ENCODE measurements at regions not wholly inside any gene's neighbourhood (a gene's known extent, or its start where the extent isn't known, plus 50 kb on each side); places are given as distances from the start of the nearest gene placed in this dataset.
A peak's percentile ranks its signal among the peaks of the same experiment; 100 is the strongest.

DNA sequence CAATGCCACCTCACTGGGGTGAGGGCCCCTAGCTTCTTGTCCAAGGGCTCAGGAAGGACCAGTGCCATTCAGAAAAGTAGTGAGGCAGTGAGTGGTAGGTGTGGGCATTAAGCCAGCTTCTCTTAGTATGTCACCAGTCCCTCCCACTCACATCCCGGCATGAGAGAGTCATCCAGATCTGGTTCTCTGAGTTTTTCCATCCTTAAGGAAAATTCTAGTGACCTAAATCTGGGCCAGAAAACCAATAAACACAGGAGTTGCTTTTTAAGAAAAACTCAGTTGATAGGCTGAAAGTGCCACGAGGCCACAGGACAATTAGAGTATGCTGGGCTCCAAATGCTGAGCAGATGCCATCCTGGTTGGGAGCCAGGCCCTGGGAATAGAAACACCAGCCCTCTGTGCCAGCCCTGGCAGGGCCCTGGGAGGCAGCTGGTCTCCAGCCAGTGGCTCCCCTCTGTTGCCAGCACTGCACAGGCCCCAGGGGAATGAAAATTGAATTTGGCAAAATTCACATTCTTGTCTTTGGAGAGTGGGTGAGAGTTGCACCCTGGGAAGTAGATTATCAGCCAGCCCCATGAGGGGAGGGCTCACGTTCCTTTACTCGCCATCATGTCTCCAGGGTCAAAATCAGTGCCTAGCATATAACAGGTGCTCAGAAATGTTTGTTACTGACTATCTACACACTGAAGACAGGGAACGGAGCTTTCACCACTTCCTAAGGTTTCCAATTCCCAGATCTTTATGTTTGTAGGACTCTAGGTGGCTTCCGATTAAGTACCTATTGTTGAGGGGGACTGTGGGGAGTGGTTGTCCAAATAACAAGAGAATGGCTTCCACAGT is 52.8 kb downstream of the FAM43A start:
- DNase-seq (ENCODE audit: low spot score) = peak; percentile 87
- intact Hi-C loops (cut with DNase I) = loop anchor here (2.0 kb wide), 1 partner anchor 50 kb away; no protein-coding TSS in a partner anchor

DNA sequence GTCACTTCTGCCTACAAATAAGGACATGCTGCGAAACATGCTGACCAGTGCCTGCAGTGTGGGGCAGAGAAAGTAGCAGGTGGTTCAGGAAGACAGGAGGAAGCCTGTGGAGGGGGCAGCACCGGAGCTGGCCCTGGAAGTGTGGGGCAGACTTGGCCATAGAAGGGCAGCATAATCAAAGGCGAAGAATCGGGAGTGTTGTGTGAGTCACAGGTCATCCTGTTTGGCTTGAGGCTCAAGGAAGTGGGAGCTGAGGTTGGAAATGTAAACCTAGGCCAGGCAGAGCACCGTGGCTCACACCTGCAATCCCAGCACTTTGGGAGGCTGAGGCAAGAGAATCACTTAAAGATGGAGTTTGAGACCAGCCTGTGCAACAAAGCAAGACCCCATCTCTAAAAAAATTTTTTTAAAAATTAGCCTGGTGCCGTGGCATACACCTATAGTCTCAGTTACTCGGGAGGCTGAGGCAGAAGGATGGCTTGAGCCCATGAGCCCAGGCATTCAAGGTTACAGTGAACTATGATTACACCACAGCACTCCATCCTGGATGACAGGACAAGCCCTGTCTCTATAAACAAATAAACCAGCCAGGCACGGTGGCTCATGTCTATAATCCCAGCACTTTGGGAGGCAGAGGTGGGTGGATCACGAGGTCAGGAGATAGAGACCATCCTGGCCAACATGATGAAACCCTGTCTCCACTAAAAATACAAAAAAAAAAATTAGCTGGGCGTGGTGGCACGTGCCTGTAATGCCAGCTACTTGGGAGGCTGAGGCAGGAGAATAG is 54.0 kb downstream of the FAM43A start:
- DNase-seq (ENCODE audit: low spot score) = no peak
- intact Hi-C loops (cut with DNase I) = loop anchor here (2.0 to 10.0 kb wide), 2 partner anchors 51 to 405 kb away; no protein-coding TSS in a partner anchor

DNA sequence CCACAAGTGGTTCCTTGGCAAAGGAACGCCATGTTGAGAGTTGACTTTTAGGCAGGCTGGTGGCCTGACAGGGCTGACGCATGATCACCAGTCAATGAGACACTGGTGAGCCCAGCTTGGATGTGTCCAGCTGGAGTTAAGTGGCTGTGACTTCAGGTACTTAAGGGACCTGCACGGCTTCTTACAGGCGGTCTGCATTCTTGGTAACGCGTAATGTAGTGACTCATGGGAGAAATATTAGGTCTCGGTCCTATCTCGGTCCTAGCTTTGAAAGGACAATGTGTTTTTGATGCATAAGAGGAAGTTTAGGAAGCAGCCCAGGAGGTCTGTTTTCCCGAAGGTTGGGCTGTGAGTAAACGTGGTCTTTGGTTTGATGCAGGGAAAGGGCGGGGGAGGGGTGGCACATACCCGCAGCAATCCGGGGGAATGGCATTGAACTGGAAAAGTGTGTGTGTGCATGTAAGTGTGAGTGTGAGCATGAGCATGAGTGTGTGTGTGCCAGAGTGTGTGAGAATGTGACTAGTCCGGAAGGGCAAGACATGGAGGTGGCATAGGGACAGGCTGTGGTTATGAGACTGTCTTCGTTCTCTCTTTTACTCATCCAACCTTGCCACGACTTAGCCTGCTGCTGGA is 55.3 kb downstream of the FAM43A start:
- intact Hi-C loops (cut with DNase I) = loop anchor here (10.0 kb wide), 1 partner anchor 406 kb away; no protein-coding TSS in a partner anchor
- no peak for DNase-seq (ENCODE audit: low spot score)

DNA sequence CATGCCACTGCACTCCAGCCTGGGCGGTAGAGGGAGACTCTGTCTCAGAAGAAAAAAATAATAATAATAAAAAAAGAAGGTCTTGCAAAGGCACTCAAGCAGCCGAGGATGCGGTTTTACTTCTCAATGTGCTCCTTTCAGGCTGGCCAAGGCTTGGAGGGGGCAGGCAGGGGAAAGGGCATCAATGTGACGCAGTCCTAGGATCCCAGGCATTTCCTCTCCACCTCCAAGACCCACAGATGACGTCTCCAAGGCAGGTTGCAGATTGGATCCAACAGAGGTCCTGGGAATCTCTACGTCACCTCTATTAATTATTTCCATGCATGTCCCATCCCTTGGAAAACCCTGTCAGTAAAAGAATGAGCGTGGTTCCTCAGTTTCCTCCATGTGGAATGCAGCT is 56.2 kb downstream of the FAM43A start:
- intact Hi-C loops (cut with DNase I) = loop anchor here (10.0 kb wide), 1 partner anchor 407 kb away; no protein-coding TSS in a partner anchor
- no peak for DNase-seq (ENCODE audit: low spot score)

DNA sequence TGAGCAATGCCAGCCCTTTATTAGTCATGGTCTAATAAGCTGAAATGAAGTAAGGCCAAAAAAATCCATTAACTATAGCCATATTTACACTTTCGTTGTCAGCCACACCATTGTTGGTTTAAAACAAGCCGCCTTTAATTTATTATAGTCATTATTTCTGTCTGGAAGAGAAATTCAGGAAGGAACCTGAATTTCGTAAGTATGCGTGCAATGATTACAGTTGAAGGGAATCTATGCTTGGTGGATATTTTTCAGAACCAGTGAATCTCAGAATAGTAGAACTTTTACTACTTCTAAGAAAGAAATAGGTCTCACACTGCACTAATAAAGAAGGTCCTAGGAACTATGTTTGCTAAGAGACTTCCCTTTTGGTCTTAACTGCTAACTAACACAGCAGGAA is 59.1 kb downstream of the FAM43A start:
- intact Hi-C loops (cut with DNase I) = loop anchor here (10.0 kb wide), 1 partner anchor 410 kb away; no protein-coding TSS in a partner anchor
- no peak for DNase-seq (ENCODE audit: low spot score)

DNA sequence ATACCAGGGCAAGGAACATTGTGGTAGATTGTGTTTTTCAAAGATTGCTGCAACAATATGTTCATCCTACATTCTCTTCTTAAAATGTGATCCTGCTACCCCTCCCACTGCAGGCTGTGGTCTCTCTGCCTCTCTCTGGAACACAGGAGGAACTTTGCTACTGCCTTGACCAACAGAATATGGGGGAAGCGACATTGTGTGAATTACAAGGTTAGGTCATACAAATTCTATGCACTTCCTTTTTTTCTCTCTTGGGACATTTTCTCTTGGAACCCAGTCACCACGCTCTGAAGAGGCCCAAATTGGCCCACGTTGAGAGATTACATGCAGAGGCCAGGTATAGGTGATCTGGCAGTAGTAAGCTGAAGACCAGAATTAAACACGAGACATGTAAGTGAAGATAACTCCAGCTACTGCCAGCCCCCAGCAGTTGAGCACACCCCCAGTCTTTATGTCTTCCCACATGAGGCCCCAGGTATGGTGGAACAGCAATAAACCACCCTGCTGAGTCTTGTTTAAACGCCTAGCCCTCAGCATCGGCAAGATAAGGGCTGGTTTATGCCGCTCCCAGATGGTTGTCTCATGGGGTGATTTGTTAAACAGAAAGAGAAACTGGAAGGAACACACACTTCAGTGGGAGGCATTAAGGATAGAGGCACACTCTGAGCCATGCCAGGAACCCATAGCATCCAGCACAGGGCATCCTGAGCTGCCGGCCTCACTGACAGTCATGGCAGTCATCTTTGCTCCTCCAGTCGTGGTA is 59.9 kb downstream of the FAM43A start:
- intact Hi-C loops (cut with DNase I) = loop anchor here (10.0 kb wide), 1 partner anchor 411 kb away; no protein-coding TSS in a partner anchor
- DNase-seq (ENCODE audit: low spot score) = no peak

DNA sequence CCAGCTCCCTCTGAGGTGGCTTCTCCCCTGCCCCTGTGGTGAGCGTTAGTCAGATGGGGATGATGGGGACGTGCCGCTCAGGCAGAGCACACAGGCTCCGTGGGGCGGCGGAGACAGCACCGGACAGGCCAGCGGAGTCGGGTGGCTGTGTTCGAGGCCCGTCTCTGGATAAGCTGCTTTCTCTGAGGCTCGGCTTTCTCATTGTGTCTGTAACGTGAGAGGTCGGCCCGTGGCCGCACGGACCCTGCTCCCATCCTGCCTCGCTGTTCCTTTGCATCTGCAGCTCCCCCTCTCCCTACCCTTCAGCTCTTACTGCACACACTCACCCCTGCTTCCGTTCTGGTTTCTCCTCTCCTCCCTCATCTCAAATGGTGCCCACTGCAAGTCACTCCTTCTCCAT is 62.5 kb downstream of the FAM43A start:
- no peak for DNase-seq (ENCODE audit: low spot score)
- intact Hi-C loops (cut with DNase I) = loop anchor here (10.0 kb wide), 1 partner anchor 413 kb away; no protein-coding TSS in a partner anchor

DNA sequence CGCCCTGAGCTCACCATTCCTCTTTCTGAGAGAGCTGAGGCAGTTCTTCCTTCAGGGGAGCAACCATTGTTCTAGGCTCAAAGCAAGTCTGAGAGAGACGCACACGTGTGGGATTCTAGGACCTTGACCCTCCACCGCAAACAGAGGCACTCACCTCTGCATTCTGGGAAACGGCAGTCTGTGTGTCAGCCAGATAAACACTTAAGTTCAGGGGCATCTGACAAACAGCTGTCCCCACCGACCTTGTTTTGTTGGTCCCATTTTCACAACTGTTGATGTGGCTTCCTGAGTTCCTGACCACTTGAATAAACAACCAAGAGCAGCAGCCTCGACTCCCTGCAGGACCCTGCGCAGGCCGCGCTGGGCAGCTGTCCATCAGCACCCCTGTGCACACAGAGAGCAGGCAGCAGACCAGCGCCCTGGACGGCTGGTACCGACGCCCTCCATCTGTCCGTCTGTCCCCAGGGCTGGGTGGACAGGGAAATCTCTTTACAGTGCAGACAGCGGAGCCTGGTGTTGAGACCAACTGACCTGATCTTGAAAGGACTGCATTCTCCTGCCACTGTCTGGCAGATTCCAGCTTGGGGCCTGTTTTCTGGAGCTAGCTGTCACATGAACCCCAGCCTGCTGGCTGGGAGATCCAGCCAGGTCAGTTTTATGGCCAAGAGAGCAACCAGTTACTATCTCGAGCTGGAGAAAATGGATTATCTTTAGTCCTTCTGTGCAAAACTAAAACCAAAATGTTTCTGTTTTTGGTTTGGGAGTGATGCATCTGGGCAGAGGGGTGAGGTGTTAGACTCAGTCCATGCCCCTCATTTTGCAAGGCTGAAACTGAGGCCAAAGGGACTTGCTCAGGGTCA is 64.2 kb downstream of the FAM43A start:
- DNase-seq (ENCODE audit: low spot score) = no peak
- intact Hi-C loops (cut with DNase I) = loop anchor here (10.0 kb wide), 1 partner anchor 415 kb away; no protein-coding TSS in a partner anchor

DNA sequence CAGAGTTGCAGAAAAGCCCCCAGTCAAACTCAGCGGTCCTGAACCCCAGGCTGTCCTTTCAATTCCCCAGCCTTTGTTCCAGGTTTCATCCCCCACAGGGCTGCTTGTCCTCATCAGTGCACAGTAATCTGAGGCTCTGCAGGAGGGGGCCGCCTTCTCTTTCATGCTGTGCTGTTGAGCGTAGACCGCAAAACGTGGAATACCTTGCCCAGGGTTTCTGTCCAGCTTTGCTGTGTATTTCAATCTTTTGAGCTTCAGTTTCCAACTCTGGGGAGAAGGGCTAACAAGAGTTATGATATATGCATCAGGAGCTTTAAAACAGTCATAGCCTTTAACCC is 64.8 kb downstream of the FAM43A start:
- no peak for DNase-seq (ENCODE audit: low spot score)
- intact Hi-C loops (cut with DNase I) = no loop called here

DNA sequence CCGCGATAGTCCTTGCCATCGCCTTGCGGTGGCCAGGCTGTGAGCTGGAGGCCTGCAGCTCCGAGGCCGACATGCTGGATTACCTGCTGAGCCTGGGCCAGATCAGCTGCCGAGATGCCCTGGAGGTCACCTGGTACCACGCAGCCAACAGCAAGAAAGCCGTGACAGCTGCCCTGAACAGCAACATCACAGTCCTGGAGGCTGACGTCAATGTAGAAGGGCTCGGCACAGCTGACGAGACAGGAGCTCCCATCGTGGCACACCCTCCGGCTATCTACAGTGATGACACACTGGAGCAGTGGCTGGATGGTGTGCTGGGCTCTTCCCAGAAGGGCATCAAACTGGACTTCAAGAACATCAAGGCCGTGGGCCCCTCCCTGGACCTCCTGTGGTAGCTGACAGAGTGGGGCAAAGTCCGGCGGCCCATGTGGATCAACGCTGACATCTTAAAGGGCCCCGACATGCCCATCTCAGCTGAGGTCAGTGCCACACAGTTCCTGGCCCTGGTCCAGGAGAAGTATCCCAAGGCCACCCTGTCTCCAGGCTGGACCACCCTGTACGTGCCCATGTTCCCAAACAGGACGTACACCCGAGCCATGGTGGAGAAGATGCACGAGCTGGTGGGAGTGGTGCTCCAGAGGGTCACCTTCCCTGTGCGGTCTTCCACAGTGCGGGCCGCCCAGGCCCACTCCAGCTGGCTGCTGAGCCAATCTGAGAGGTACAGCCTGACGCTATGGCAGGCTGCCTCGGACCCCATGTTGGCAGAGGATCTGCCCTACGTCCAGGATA is 70.2 kb downstream of the FAM43A start:
- DNase-seq (ENCODE audit: low spot score) = no peak
- intact Hi-C loops (cut with DNase I) = no loop called here

DNA sequence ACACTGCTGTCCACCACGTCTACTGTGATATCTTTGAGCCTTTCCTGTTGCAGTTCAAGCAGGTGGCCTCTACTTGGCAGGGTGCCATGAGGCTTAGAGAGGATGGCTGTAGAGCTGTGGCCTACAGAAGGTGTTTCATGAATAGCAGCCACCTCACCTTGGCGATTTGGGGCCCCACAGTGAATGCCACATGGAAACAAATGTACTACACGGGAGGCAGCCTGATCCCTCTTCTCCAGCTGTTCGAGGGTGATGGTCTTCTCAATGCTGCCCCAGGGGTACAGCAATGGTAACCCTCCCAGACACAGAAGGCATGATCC is 70.7 kb downstream of the FAM43A start:
- peak; percentile 71 for DNase-seq (ENCODE audit: low spot score)
- intact Hi-C loops (cut with DNase I) = no loop called here

DNA sequence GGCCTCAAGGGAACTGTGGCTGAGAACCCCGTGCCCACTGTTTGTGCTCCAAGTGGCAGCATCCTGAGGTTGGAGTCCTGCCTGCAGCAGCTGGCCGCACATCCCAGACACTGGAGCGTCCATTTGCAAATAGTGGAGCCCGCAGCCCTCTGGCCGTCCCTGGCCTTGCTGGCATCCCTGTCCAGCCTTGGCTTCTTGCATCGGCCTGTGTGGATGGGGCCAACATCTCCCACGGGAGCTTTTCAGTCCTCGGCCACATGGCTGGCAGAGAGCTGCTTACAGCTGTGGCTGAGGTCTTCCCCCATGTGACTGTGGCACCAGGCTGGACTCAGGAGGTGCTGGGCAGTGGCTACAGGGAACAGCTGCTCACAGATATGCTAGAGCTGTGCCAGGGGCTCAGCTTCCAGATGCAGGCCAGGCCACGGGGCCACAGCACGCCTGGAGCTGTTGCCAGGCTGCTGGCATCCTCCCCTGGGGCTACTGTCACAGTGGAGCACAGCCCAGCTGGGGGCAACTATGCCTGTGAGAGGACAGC is 71.2 kb downstream of the FAM43A start:
- peak; percentile 76 for DNase-seq (ENCODE audit: low spot score)
- intact Hi-C loops (cut with DNase I) = no loop called here

DNA sequence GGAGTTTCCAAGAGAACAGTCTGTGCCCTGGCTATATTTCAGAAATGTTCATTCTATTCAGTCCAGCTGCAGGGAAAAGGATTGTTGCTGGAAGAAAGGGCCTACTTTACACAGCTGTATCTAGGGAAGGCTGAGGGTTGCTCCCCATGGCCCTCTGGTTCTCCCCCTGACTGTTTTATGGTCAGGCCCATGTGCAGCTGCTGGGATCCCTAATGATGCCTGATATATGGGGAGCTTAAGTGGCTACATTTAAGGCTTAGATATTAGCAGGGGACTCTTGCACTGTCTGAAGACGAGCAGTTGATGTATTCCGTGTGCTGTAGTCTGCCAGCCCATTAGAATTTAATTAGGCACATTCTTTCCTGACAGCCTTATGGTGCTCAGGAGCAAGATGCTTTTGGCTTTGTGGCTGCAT is 72.0 kb downstream of the FAM43A start:
- intact Hi-C loops (cut with DNase I) = no loop called here
- peak; percentile 35 for DNase-seq (ENCODE audit: low spot score)

DNA sequence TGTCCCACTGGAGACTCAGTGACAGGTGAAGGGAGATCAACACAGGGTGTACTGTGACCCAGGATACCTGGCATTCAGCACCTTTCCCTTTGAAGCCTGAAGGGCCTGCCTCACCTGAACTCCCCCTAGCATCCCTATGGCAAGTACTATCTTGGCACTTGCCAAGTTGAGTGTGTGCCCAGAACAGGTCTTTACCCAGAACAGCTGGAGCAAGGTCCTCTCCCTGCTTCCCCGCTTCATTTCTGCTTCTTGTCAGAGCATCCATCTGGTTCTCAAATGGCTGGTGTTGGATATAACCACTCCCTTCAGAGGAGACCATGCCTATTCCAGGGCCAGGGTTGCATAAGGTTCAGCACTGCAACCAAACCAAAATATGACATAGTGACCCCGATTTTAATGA is 73.0 kb downstream of the FAM43A start:
- DNase-seq (ENCODE audit: low spot score) = peak; percentile 47
- intact Hi-C loops (cut with DNase I) = no loop called here

DNA sequence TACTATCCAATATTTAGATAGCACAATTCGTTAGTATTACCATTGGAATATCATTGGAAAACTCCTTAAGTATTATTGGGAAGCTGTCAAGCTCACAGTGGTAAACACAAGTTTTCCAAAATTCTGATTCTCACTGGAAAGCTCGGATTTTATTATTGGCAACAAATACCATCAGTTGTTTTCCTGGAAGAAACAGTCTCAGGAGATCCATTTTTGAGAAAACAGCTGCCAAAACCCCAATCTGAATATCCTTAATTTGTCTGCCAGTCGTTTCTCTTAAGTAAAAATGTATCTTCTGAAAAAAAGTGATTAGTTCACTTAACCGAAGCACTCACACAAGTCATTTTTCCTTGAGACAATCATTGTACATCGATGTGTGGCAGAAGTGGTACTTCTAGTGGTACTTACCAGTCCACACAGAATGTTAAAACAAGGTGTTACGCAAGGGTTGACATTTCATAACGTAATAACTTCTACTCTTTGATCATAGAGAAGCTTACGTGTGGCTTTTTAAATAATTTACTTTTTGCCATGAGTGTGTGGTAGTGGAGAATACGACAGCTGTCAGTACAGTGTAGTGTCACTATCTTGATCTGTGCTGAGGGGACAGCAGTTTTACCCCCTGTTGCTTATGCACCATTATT is 74.9 kb downstream of the FAM43A start:
- no peak for DNase-seq (ENCODE audit: low spot score)
- intact Hi-C loops (cut with DNase I) = loop anchor here (10.0 kb wide), 1 partner anchor 344 kb away; no protein-coding TSS in a partner anchor

DNA sequence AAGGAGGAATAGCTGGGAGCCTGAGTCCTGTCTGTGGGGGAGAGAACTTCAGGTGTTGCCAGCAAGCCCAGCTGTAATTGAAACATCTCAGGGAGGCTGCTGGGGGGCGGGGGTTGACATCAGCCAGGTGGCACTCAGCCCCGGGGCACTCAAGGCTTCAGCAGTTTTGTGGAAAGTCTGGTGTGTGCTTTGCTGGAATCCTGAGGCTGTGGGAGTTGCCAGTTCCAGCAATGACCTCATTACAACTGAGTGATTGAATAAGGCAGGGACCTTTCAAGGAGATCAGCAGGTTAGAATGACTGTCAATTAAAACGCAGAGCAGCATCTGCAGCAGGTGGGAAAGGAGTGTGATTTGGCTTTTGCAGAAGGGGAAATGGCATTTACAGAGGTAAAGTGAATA is 75.7 kb downstream of the FAM43A start:
- intact Hi-C loops (cut with DNase I) = loop anchor here (10.0 kb wide), 1 partner anchor 343 kb away; no protein-coding TSS in a partner anchor
- DNase-seq (ENCODE audit: low spot score) = no peak

DNA sequence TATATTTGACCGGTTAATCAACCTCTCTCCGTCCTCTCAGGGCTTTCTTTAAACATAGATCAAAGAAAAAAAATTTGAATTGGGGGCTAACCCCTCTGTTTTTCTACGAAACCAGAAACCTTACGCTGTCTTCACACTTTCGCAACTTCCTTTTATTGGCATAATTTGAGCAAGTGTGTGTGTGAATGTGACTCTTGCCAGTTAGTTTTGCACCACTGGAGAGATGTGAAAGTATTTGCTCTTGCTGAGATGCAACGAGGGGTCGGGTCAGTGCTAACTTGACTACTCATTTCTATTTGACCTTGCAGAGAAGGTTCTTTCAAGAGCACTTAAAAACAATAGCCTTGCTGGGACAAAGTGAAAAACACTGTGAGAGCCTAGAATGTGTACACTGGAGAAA is 81.2 kb downstream of the FAM43A start:
- intact Hi-C loops (cut with DNase I) = loop anchor here (10.0 kb wide), 1 partner anchor 338 kb away; no protein-coding TSS in a partner anchor
- DNase-seq (ENCODE audit: low spot score) = no peak
